ENCODE measurements at regions not wholly inside any gene's neighbourhood (a gene's known extent, or its start where the extent isn't known, plus 50 kb on each side); places are given as distances from the start of the nearest gene placed in this dataset.

GRCh38 chr10:110376021-110376766 is 71.5 kb upstream of the SMNDC1 start:
- DNase-seq: no peak

GRCh38 chr10:110376767-110377160 is 72.0 kb upstream of the SMNDC1 start:
- no peak for DNase-seq

- DNase-seq: no peak
Observed at GRCh38 chr10:110378006-110378405, 73.3 kb upstream of the SMNDC1 start.

GRCh38 chr10:110378533-110379108 is 73.9 kb upstream of the SMNDC1 start:
- DNase-seq: no peak

GRCh38 chr10:110379831-110380230 is 75.1 kb upstream of the SMNDC1 start:
- DNase-seq: no peak

GRCh38 chr10:110380293-110380692 is 75.6 kb upstream of the SMNDC1 start:
- no peak for DNase-seq

- DNase-seq: no peak
Observed at GRCh38 chr10:110382695-110383094, 78.0 kb upstream of the SMNDC1 start.

- DNase-seq: no peak
Observed at GRCh38 chr10:110387617-110387982, 82.9 kb upstream of the SMNDC1 start.

GRCh38 chr10:110387983-110388686 is 83.4 kb upstream of the SMNDC1 start:
- peak; percentile 19 for DNase-seq

- no peak for DNase-seq
Observed at GRCh38 chr10:110388687-110389052, 84.0 kb upstream of the SMNDC1 start.

- no peak for DNase-seq
Observed at GRCh38 chr10:110389255-110389654, 84.5 kb upstream of the SMNDC1 start.

- DNase-seq: no peak
Observed at GRCh38 chr10:110391541-110391940, 86.8 kb upstream of the SMNDC1 start.

- no peak for DNase-seq
Observed at GRCh38 chr10:110392121-110392520, 87.4 kb upstream of the SMNDC1 start.

- DNase-seq: no peak
Observed at GRCh38 chr10:110392868-110393740, 88.4 kb upstream of the SMNDC1 start.

- no peak for DNase-seq
Observed at GRCh38 chr10:110393866-110394265, 89.1 kb upstream of the SMNDC1 start.

GRCh38 chr10:110394296-110394695 is 89.6 kb upstream of the SMNDC1 start:
- no peak for DNase-seq

GRCh38 chr10:110394898-110395297 is 90.2 kb upstream of the SMNDC1 start:
- DNase-seq: no peak

GRCh38 chr10:110395350-110396283 is 90.9 kb upstream of the SMNDC1 start:
- no peak for DNase-seq

GRCh38 chr10:110396284-110396651 is 91.5 kb upstream of the SMNDC1 start:
- DNase-seq: no peak

- DNase-seq: no peak
Observed at GRCh38 chr10:110397856-110398255, 93.1 kb upstream of the SMNDC1 start.

- no peak for DNase-seq
Observed at GRCh38 chr10:110398419-110399105, 93.8 kb upstream of the SMNDC1 start.
